CD4-positive, alpha-beta memory T cell (primary cell): ENCODE measurements at regions not wholly inside any gene's neighbourhood (a gene's known extent, or its start where the extent isn't known, plus 50 kb on each side); places are given as distances from the start of the nearest gene placed in this dataset.
A peak's percentile ranks its signal among the peaks of the same experiment; 100 is the strongest.

Source experiments
- CTCF ChIA-PET: fragments of 350-600 bp; sonication (Branson Sonifier 250); formaldehyde crosslinking; loops from one replicate; lab custom pipeline; 2021; ENCODE audit warnings: inconsistent platforms; ENCODE audit not compliant: partially characterized antibody; lab: Charles Lee
- POLR2A ChIA-PET: fragments of 350-600 bp; sonication (Branson Sonifier 250); formaldehyde crosslinking; loops from one replicate; lab custom pipeline; 2021; ENCODE audit not compliant: partially characterized antibody; lab: Charles Lee
- DNase-seq, 5 donors: peaks; one replicate each; pipeline versions ENCODE4 v3.0.0 to v3.0.0-alpha.2; 2020 to 2022; ENCODE audit warnings: mixed read lengths in 1 of 5
- H3K27ac ChIP-seq: one replicate; pipeline ENCODE4 v1.7.0; 2013; ENCODE audit warnings: low read depth, low read length
- H3K27me3 ChIP-seq: 2 replicates; pipeline ENCODE4 v1.7.0; 2013; ENCODE audit warnings: mild to moderate bottlenecking, low read length, moderate library complexity; ENCODE audit not compliant: insufficient read depth
- H3K36me3 ChIP-seq: 2 replicates; pipeline ENCODE4 v1.7.0; 2013; ENCODE audit warnings: mild to moderate bottlenecking, low read length, moderate library complexity; ENCODE audit not compliant: insufficient read depth
- H3K4me1 ChIP-seq: 2 replicates; pipeline ENCODE4 v1.7.0; 2013; ENCODE audit warnings: mild to moderate bottlenecking, low read length, moderate library complexity; ENCODE audit not compliant: insufficient read depth
- H3K4me3 ChIP-seq, 2 donors: one replicate each; pipeline ENCODE4 v1.7.0; 2013; ENCODE audit warnings: low read length in 2 of 2, mild to moderate bottlenecking in 1 of 2
- H3K9me3 ChIP-seq, 2 donors: one replicate each; pipeline ENCODE4 v1.7.0; 2013; ENCODE audit warnings: low read length in 2 of 2, control low read depth in 1 of 2; ENCODE audit not compliant: control insufficient read depth in 1 of 2
- H3K27ac Mint-ChIP-seq, 7 donors: one replicate each; pipeline ENCODE4 v1.8.0; 2020 to 2021; ENCODE audit warnings: mixed read lengths in 7 of 7, mild to moderate bottlenecking in 6 of 7, inconsistent platforms in 3 of 7, moderate library complexity in 3 of 7
- H3K27me3 Mint-ChIP-seq, 2 donors: one replicate each; pipeline ENCODE4 v1.8.0; 2020 to 2021; ENCODE audit warnings: mixed read lengths in 2 of 2
- H3K36me3 Mint-ChIP-seq, 2 donors: one replicate each; pipeline ENCODE4 v1.8.0; 2020 to 2021; ENCODE audit warnings: mixed read lengths in 2 of 2, inconsistent platforms in 1 of 2, mild to moderate bottlenecking in 1 of 2
- H3K4me1 Mint-ChIP-seq, 4 donors: one replicate each; pipeline ENCODE4 v1.8.0; 2020 to 2021; ENCODE audit warnings: mixed read lengths in 4 of 4, mild to moderate bottlenecking in 1 of 4
- H3K4me3 Mint-ChIP-seq, 8 donors: one replicate each; pipeline ENCODE4 v1.8.0; 2020 to 2021; ENCODE audit warnings: mixed read lengths in 8 of 8, mild to moderate bottlenecking in 7 of 8, moderate library complexity in 6 of 8, inconsistent platforms in 3 of 8
- H3K9me3 Mint-ChIP-seq, 8 donors: one replicate each; pipeline ENCODE4 v1.8.0; 2020 to 2021; ENCODE audit warnings: mixed read lengths in 8 of 8, mild to moderate bottlenecking in 5 of 8, inconsistent platforms in 3 of 8, moderate library complexity in 1 of 8
- intact Hi-C: fragments of 100-400 bp; cut with micrococcal nuclease; formaldehyde crosslinking; loops from one replicate; pipeline ENCODE4 v1.15.1; 2023

- Mint-ChIP-seq H3K27ac (peak overlapping the region in 1 of 7 donors; percentile 72), H3K27me3 (peaks cover 0 to 4% of the 10 kb centered on the region in 2 donors), H3K4me1 (no peaks in the 10 kb centered on the region), H3K36me3 (no peaks in the 10 kb centered on the region), H3K4me3 (no peak overlapping the region), H3K9me3 (no peaks in the 10 kb centered on the region)
- no peak for DNase-seq
- intact Hi-C loops = no loop called here
- POLR2A ChIA-PET = no interaction called here
- no peaks in the 10 kb centered on the region for H3K4me1 ChIP-seq
- H3K27me3 ChIP-seq = no peaks in the 10 kb centered on the region
- no peaks in the 10 kb centered on the region for H3K9me3 ChIP-seq
- H3K27ac ChIP-seq = no peak overlapping the region
- no peak overlapping the region for H3K4me3 ChIP-seq
- CTCF ChIA-PET = no interaction called here
- H3K36me3 ChIP-seq = no peaks in the 10 kb centered on the region
Measured at GRCh38 chr6:170211404-170212025, 79.4 kb downstream of the DLL1 start.

- Mint-ChIP-seq H3K27me3 (peaks cover 0 to 4% of the 10 kb centered on the region in 2 donors), H3K4me1 (no peaks in the 10 kb centered on the region), H3K4me3 (no peak overlapping the region), H3K27ac (peak overlapping the region in 1 of 7 donors; percentile 72), H3K9me3 (peaks cover 0 to 1% (median 0%) of the 10 kb centered on the region in 8 donors), H3K36me3 (no peaks in the 10 kb centered on the region)
- CTCF ChIA-PET = no interaction called here
- Histone ChIP-seq H3K27me3 (no peaks in the 10 kb centered on the region), H3K36me3 (no peaks in the 10 kb centered on the region), H3K4me3 (no peak overlapping the region), H3K27ac (no peak overlapping the region), H3K4me1 (no peaks in the 10 kb centered on the region), H3K9me3 (no peaks in the 10 kb centered on the region)
- no peak for DNase-seq
- intact Hi-C loops = no loop called here
- POLR2A ChIA-PET = no interaction called here
Measured at GRCh38 chr6:170210651-170211403, 80.1 kb downstream of the DLL1 start.

GRCh38 chr6:170210026-170210390 is 80.9 kb downstream of the DLL1 start:
- no peak overlapping the region for H3K4me3 Mint-ChIP-seq
- H3K4me1 Mint-ChIP-seq = no peaks in the 10 kb centered on the region
- H3K27me3 Mint-ChIP-seq = peaks cover 2 to 4% of the 10 kb centered on the region in 2 donors
- peaks cover 0 to 1% (median 0%) of the 10 kb centered on the region in 8 donors for H3K9me3 Mint-ChIP-seq
- H3K4me3 ChIP-seq = no peak overlapping the region
- DNase-seq = no peak
- no peaks in the 10 kb centered on the region for H3K36me3 ChIP-seq
- H3K27ac Mint-ChIP-seq = no peak overlapping the region
- no peak overlapping the region for H3K27ac ChIP-seq
- ChIA-PET POLR2A (no interaction called here), CTCF (no interaction called here)
- no peaks in the 10 kb centered on the region for H3K27me3 ChIP-seq
- intact Hi-C loops = no loop called here
- H3K4me1 ChIP-seq = no peaks in the 10 kb centered on the region
- no peaks in the 10 kb centered on the region for H3K9me3 ChIP-seq
- H3K36me3 Mint-ChIP-seq = no peaks in the 10 kb centered on the region

- no peak for DNase-seq
Measured at GRCh38 chr6:170209354-170210025, 81.4 kb downstream of the DLL1 start.

GRCh38 chr6:170208651-170209353 is 82.1 kb downstream of the DLL1 start:
- H3K4me1 Mint-ChIP-seq = no peaks in the 10 kb centered on the region

More at GRCh38 chr6:170209354-170210025, 81.4 kb downstream of the DLL1 start:
- H3K4me1 Mint-ChIP-seq = no peaks in the 10 kb centered on the region
- H3K4me3 ChIP-seq = no peak overlapping the region
- peaks cover 2 to 4% of the 10 kb centered on the region in 2 donors for H3K27me3 Mint-ChIP-seq
- no peaks in the 10 kb centered on the region for H3K27me3 ChIP-seq
- H3K27ac Mint-ChIP-seq = no peak overlapping the region
- H3K4me1 ChIP-seq = no peaks in the 10 kb centered on the region
- CTCF ChIA-PET = no interaction called here
- H3K9me3 Mint-ChIP-seq = peaks cover 0 to 2% (median 0%) of the 10 kb centered on the region in 8 donors
- no peaks in the 10 kb centered on the region for H3K36me3 Mint-ChIP-seq
- no peaks in the 10 kb centered on the region for H3K9me3 ChIP-seq
- H3K27ac ChIP-seq = no peak overlapping the region
- H3K36me3 ChIP-seq = no peaks in the 10 kb centered on the region
- H3K4me3 Mint-ChIP-seq = no peak overlapping the region
- POLR2A ChIA-PET = no interaction called here
- intact Hi-C loops = no loop called here

GRCh38 chr6:170208182-170208601 is 82.7 kb downstream of the DLL1 start:
- Histone ChIP-seq H3K36me3 (no peaks in the 10 kb centered on the region), H3K4me3 (no peak overlapping the region), H3K27me3 (no peaks in the 10 kb centered on the region), H3K9me3 (no peaks in the 10 kb centered on the region), H3K4me1 (no peaks in the 10 kb centered on the region), H3K27ac (no peak overlapping the region)
- H3K27ac Mint-ChIP-seq = no peak overlapping the region
- DNase-seq = no peak
- peaks cover 0 to 1% of the 10 kb centered on the region in 2 donors for H3K36me3 Mint-ChIP-seq
- peaks cover 4% of the 10 kb centered on the region in 2 donors for H3K27me3 Mint-ChIP-seq
- no peaks in the 10 kb centered on the region for H3K4me1 Mint-ChIP-seq
- H3K9me3 Mint-ChIP-seq = peaks cover 0 to 10% (median 6%) of the 10 kb centered on the region in 8 donors
- ChIA-PET POLR2A (no interaction called here), CTCF (no interaction called here)
- H3K4me3 Mint-ChIP-seq = no peak overlapping the region
- intact Hi-C loops = no loop called here

More at GRCh38 chr6:170208651-170209353, 82.1 kb downstream of the DLL1 start:
- Mint-ChIP-seq H3K9me3 (peaks cover 0 to 8% (median 4%) of the 10 kb centered on the region in 8 donors), H3K27ac (peak overlapping the region in 1 of 7 donors; percentile 69), H3K27me3 (peaks cover 4% of the 10 kb centered on the region in 2 donors), H3K4me3 (no peak overlapping the region), H3K36me3 (no peaks in the 10 kb centered on the region)
- Histone ChIP-seq H3K27me3 (no peaks in the 10 kb centered on the region), H3K4me1 (no peaks in the 10 kb centered on the region), H3K36me3 (no peaks in the 10 kb centered on the region), H3K9me3 (no peaks in the 10 kb centered on the region), H3K27ac (no peak overlapping the region), H3K4me3 (no peak overlapping the region)
- CTCF ChIA-PET = no interaction called here
- POLR2A ChIA-PET = no interaction called here
- intact Hi-C loops = no loop called here
- no peak for DNase-seq
